ENCODE measurements at regions not wholly inside any gene's neighbourhood (a gene's known extent, or its start where the extent isn't known, plus 50 kb on each side); places are given as distances from the start of the nearest gene placed in this dataset.

- Mint-ChIP-seq H3K9me3 (no peaks in the 10 kb centered on the region), H3K36me3 (no peaks in the 10 kb centered on the region), H3K27ac (no peak overlapping the region), H3K4me3 (no peak overlapping the region), H3K4me1 (ENCODE audit: low read depth) (no peaks in the 10 kb centered on the region), H3K27me3 (no peaks in the 10 kb centered on the region)
- CTCF ChIA-PET: no interaction called here
- DNase-seq: no peak
- POLR2A ChIA-PET: no interaction called here
- intact Hi-C loops (cut with micrococcal nuclease): no loop called here
Measured at GRCh38 chr2:147698166-147698565, 146.7 kb upstream of the ACVR2A start.

DNA sequence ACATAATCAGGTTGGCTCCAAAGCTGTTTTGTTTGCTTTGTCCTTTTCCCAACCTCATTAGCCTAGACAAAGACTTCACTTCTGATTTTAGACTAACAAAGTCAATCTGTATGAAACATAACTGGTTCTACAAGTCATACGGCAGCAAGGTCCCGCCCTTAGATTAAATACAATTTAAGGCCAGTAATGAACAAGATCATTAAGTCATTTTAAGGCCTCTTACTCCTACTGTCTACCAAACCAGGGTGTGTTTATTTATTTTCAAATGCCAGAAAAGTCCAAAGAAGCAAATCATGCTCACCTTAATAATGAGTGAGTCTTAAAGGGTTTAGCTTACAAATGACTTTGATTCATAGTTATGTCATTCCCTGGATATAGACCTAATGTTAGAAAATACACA lies 148.4 kb upstream of the ACVR2A start:
- H3K27ac Mint-ChIP-seq: no peak overlapping the region
- H3K9me3 Mint-ChIP-seq: no peaks in the 10 kb centered on the region
- no peaks in the 10 kb centered on the region for H3K27me3 Mint-ChIP-seq
- DNase-seq: no peak
- no peaks in the 10 kb centered on the region for H3K4me1 Mint-ChIP-seq (ENCODE audit: low read depth)
- intact Hi-C loops (cut with micrococcal nuclease): no loop called here
- ChIA-PET CTCF (no interaction called here), POLR2A (no interaction called here)
- H3K4me3 Mint-ChIP-seq: no peak overlapping the region
- H3K36me3 Mint-ChIP-seq: no peaks in the 10 kb centered on the region

DNA sequence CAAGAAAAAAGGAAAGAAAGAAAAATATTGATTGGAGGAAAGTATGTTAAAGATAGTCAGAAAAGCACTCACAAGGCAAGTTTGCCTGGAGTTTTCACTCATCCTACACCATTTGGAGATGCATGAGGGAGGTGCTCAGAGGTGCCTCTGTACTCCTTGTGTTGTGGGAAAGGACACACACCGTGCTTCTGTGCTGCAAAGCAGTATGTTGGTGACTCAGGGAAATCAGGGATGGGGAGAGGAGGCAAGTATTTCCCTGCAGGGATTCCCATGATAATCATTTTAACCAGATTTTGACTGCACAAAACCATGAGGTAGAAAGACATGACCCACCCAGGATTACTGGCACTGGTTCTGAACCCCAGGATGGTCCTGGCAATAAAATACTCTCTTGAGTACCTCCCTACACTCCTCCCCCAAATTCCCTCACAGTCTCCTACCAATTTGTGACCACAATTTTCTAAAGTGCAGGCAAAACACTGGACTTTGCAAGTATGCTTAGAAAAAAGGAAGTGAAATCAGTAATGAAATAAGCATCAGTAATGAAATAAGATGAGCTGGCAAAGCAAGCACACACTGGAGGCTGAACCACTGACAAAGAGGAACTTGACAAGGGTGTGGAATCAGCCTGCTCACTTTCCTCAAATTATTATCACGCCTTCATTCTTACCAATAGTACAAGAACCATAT lies 155.5 kb upstream of the ACVR2A start:
- no peaks in the 10 kb centered on the region for H3K9me3 Mint-ChIP-seq
- no peak for DNase-seq
- H3K27me3 Mint-ChIP-seq: no peaks in the 10 kb centered on the region
- H3K4me1 Mint-ChIP-seq (ENCODE audit: low read depth): no peaks in the 10 kb centered on the region
- POLR2A ChIA-PET: no interaction called here
- intact Hi-C loops (cut with micrococcal nuclease): no loop called here
- no peaks in the 10 kb centered on the region for H3K36me3 Mint-ChIP-seq
- H3K4me3 Mint-ChIP-seq: no peak overlapping the region
- H3K27ac Mint-ChIP-seq: no peak overlapping the region
- CTCF ChIA-PET: interaction anchor here (1.4 kb wide), 1 partner anchor 20 kb away, joined by 3 read pairs; no protein-coding TSS in a partner anchor

DNA sequence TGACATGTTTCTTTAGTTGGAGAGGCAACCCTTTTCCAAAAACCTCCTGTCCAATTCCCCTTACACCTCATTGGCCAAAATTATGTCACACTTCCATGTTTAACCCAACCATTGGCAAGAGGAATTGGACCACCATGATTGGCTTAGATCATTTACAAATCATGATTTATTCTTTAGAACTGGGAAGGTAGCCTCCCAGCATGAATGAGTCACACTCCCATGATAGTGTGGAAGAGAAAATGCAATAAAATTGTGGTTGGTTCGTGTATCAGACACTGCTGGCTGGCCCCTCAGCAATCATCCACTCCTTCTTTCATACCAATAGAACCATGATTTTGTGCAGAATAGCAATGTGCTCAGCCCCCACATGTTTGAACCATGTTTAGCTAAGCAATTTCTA lies 156.6 kb upstream of the ACVR2A start:
- ChIA-PET CTCF (no interaction called here), POLR2A (no interaction called here)
- no peak overlapping the region for H3K4me3 Mint-ChIP-seq
- H3K36me3 Mint-ChIP-seq: no peaks in the 10 kb centered on the region
- no peaks in the 10 kb centered on the region for H3K4me1 Mint-ChIP-seq (ENCODE audit: low read depth)
- no peak overlapping the region for H3K27ac Mint-ChIP-seq
- DNase-seq: no peak
- H3K27me3 Mint-ChIP-seq: no peaks in the 10 kb centered on the region
- intact Hi-C loops (cut with micrococcal nuclease): no loop called here
- H3K9me3 Mint-ChIP-seq: no peaks in the 10 kb centered on the region

DNA sequence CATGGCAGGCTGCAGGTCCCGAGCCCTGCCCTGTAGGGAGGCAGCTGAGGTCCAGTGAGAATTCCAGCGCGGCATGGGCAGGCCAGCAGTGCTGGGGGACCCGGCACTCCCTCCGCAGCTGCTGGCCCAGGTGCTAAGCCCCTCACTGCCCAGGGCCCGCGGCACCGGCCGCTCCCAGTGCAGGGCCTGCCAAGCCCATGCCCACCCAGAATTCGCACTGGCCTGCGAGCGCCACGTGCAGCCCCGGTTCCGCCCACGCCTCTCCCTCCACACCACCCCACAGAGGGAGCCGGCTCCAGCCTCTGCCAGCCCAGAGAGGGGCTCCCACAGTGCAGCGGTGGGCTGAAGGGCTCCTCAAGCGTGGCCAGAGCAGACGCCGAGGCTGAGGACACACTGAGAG lies 158.5 kb upstream of the ACVR2A start:
- ChIA-PET POLR2A (no interaction called here), CTCF (no interaction called here)
- Mint-ChIP-seq H3K9me3 (no peaks in the 10 kb centered on the region), H3K27ac (no peak overlapping the region), H3K4me3 (no peak overlapping the region), H3K36me3 (no peaks in the 10 kb centered on the region), H3K4me1 (ENCODE audit: low read depth) (no peaks in the 10 kb centered on the region), H3K27me3 (no peaks in the 10 kb centered on the region)
- intact Hi-C loops (cut with micrococcal nuclease): no loop called here
- DNase-seq: no peak

GRCh38 chr2:147684903-147685302 lies 159.9 kb upstream of the ACVR2A start:
- H3K27me3 Mint-ChIP-seq: no peaks in the 10 kb centered on the region
- DNase-seq: no peak
- ChIA-PET CTCF (no interaction called here), POLR2A (no interaction called here)
- H3K27ac Mint-ChIP-seq: no peak overlapping the region
- no peaks in the 10 kb centered on the region for H3K9me3 Mint-ChIP-seq
- intact Hi-C loops (cut with micrococcal nuclease): no loop called here
- H3K4me1 Mint-ChIP-seq (ENCODE audit: low read depth): no peaks in the 10 kb centered on the region
- no peaks in the 10 kb centered on the region for H3K36me3 Mint-ChIP-seq
- H3K4me3 Mint-ChIP-seq: no peak overlapping the region

- no peaks in the 10 kb centered on the region for H3K9me3 Mint-ChIP-seq
- no peaks in the 10 kb centered on the region for H3K4me1 Mint-ChIP-seq (ENCODE audit: low read depth)
- intact Hi-C loops (cut with micrococcal nuclease): no loop called here
- no peak for DNase-seq
- H3K27ac Mint-ChIP-seq: no peak overlapping the region
- H3K36me3 Mint-ChIP-seq: no peaks in the 10 kb centered on the region
- CTCF ChIA-PET: no interaction called here
- H3K4me3 Mint-ChIP-seq: no peak overlapping the region
- POLR2A ChIA-PET: interaction anchor here (0.6 kb wide), 1 partner anchor 545 kb away, joined by 3 read pairs; no protein-coding TSS in a partner anchor
- no peaks in the 10 kb centered on the region for H3K27me3 Mint-ChIP-seq
Measured at GRCh38 chr2:147683380-147683779, 161.4 kb upstream of the ACVR2A start.

- Mint-ChIP-seq H3K4me3 (no peak overlapping the region), H3K36me3 (no peaks in the 10 kb centered on the region), H3K27me3 (no peaks in the 10 kb centered on the region), H3K9me3 (no peaks in the 10 kb centered on the region), H3K27ac (no peak overlapping the region), H3K4me1 (ENCODE audit: low read depth) (no peaks in the 10 kb centered on the region)
- DNase-seq: no peak
- ChIA-PET CTCF (no interaction called here), POLR2A (no interaction called here)
- intact Hi-C loops (cut with micrococcal nuclease): no loop called here
Measured at GRCh38 chr2:147681093-147681492, 163.7 kb upstream of the ACVR2A start.

- POLR2A ChIA-PET: no interaction called here
- no peak overlapping the region for H3K27ac Mint-ChIP-seq
- intact Hi-C loops (cut with micrococcal nuclease): no loop called here
- no peak overlapping the region for H3K4me3 Mint-ChIP-seq
- H3K9me3 Mint-ChIP-seq: no peaks in the 10 kb centered on the region
- CTCF ChIA-PET: interaction anchor here (1.2 kb wide), 1 partner anchor 29 kb away, joined by 3 read pairs; no protein-coding TSS in a partner anchor
- no peaks in the 10 kb centered on the region for H3K36me3 Mint-ChIP-seq
- H3K4me1 Mint-ChIP-seq (ENCODE audit: low read depth): no peaks in the 10 kb centered on the region
- no peak for DNase-seq
- H3K27me3 Mint-ChIP-seq: no peaks in the 10 kb centered on the region
Measured at GRCh38 chr2:147679955-147680531, 164.8 kb upstream of the ACVR2A start.

- Mint-ChIP-seq H3K4me3 (no peak overlapping the region), H3K9me3 (no peaks in the 10 kb centered on the region), H3K27ac (no peak overlapping the region), H3K4me1 (ENCODE audit: low read depth) (no peaks in the 10 kb centered on the region), H3K36me3 (no peaks in the 10 kb centered on the region), H3K27me3 (no peaks in the 10 kb centered on the region)
- CTCF ChIA-PET: interaction anchor here (1.2 kb wide), 1 partner anchor 30 kb away, joined by 3 read pairs; no protein-coding TSS in a partner anchor
- no peak for DNase-seq
- intact Hi-C loops (cut with micrococcal nuclease): no loop called here
- POLR2A ChIA-PET: no interaction called here
Measured at GRCh38 chr2:147679191-147679954, 165.5 kb upstream of the ACVR2A start.

DNA sequence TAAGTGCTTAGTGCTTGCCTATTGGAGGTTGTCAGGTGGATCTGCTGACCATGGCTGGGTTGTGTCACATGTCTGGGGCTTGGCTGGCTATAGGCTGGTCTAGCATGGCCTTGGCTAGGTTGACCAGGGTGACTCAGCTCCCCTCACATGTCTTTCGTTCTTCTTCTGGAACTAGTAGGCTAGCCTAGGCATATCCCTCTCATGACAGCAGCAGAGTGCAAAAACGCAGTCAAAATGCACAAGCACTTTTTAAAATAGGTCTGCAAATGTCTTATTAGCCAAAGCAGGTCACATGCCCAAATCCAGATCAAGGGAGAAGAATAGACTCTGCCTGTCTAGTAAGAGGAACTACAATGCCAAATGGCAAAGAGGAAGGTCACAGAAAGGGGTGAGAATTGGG lies 179.7 kb upstream of the ACVR2A start:
- H3K27ac Mint-ChIP-seq: peak overlapping the region; percentile 15
- H3K27me3 Mint-ChIP-seq: no peaks in the 10 kb centered on the region
- H3K36me3 Mint-ChIP-seq: no peaks in the 10 kb centered on the region
- ChIA-PET POLR2A (no interaction called here), CTCF (no interaction called here)
- no peak for DNase-seq
- H3K4me1 Mint-ChIP-seq (ENCODE audit: low read depth): peaks cover 24% of the 10 kb centered on the region
- H3K9me3 Mint-ChIP-seq: no peaks in the 10 kb centered on the region
- intact Hi-C loops (cut with micrococcal nuclease): no loop called here
- H3K4me3 Mint-ChIP-seq: no peak overlapping the region

DNA sequence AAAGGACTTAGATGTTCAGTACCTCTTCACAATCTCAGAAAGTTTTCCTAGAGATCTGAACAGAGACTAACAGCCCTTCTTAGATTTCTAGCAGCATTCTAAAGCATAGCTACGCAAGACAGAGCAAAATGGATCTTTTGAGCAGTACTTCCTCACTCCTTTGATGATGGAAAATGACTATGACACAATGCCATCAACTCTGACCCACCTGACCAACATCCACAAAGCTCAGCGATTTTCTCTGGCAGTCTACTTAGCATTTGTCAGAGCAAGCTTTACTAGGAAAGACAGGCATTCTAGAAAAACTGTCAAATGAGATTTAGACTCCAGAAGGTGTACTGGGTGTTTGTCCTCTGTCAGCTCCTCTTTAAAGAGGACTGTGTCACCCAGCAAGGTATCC lies 180.9 kb upstream of the ACVR2A start:
- Mint-ChIP-seq H3K27ac (peak overlapping the region; percentile 82), H3K4me3 (peak overlapping the region; percentile 51), H3K9me3 (no peaks in the 10 kb centered on the region), H3K27me3 (no peaks in the 10 kb centered on the region), H3K36me3 (no peaks in the 10 kb centered on the region), H3K4me1 (ENCODE audit: low read depth) (peaks cover 24% of the 10 kb centered on the region)
- intact Hi-C loops (cut with micrococcal nuclease): loop anchor here (1.0 kb wide), 5 partner anchors 29 to 482 kb away; partner anchors contain the start of gene ACVR2A
- CTCF ChIA-PET: interaction anchor here (1.0 kb wide), 1 partner anchor 581 kb away, joined by 3 read pairs; no protein-coding TSS in a partner anchor
- DNase-seq: peak; percentile 23
- POLR2A ChIA-PET: no interaction called here
